CD14-positive monocyte (primary cell): ENCODE measurements at regions not wholly inside any gene's neighbourhood (a gene's known extent, or its start where the extent isn't known, plus 50 kb on each side); places are given as distances from the start of the nearest gene placed in this dataset.

Source experiments
- DNase-seq, 3 donors: peaks; one replicate each; pipeline ENCODE4 v3.0.0-alpha.2; 2011 to 2022
- H2AFZ ChIP-seq: 2 replicates; pipeline ENCODE4 v1.6.0; 2012; ENCODE audit warnings: mild to moderate bottlenecking, low read depth, low read length, inconsistent platforms; ENCODE audit not compliant: insufficient read depth, poor library complexity, severe bottlenecking
- H3K27ac ChIP-seq, 2 donors: 1 replicate in 1 of 2; 2 replicates in 1 of 2; pipeline ENCODE4 v1.5.1; 2012 to 2013; ENCODE audit warnings: low read length in 2 of 2, control low read depth in 1 of 2, inconsistent platforms in 1 of 2, low read depth in 1 of 2, mild to moderate bottlenecking in 1 of 2
- H3K27me3 ChIP-seq, 2 donors: one replicate each; pipeline versions ENCODE4 v1.6.0 to v1.6.1; 2011 to 2013; ENCODE audit warnings: low read length in 2 of 2; ENCODE audit not compliant: control insufficient read depth in 2 of 2, insufficient read depth in 2 of 2
- H3K36me3 ChIP-seq, 2 donors: replicated peaks in 1 of 2; 1 replicate in 1 of 2; 2 replicates in 1 of 2; pipeline versions ENCODE4 v1.5.1 to v1.6.1; 2012 to 2013; ENCODE audit warnings: low read length in 2 of 2, control low read depth in 1 of 2, inconsistent platforms in 1 of 2, mild to moderate bottlenecking in 1 of 2; ENCODE audit not compliant: insufficient read depth in 2 of 2, control insufficient read depth in 1 of 2
- H3K4me1 ChIP-seq, 2 donors: 1 replicate in 1 of 2; 2 replicates in 1 of 2; pipeline versions ENCODE4 v1.5.1 to v1.6.1; 2012 to 2013; ENCODE audit warnings: low read length in 2 of 2, control low read depth in 1 of 2, inconsistent platforms in 1 of 2, mild to moderate bottlenecking in 1 of 2, moderate library complexity in 1 of 2; ENCODE audit not compliant: insufficient read depth in 2 of 2, control insufficient read depth in 1 of 2
- H3K4me2 ChIP-seq: replicated peaks from 2 replicates; pipeline ENCODE3; 2012; ENCODE audit warnings: low read length, moderate library complexity, mild to moderate bottlenecking; ENCODE audit not compliant: poor library complexity, severe bottlenecking; ENCODE audit errors: extremely low read depth
- H3K4me3 ChIP-seq, 3 experiments: fragments of 200-600 bp in 1 of 3; sonication (generic) in 1 of 3; replicated peaks in 1 of 3; 1 replicate in 2 of 3; 2 replicates in 1 of 3; pipeline ENCODE4 v1.5.1; 2011 to 2013; ENCODE audit warnings: low read length in 3 of 3, mild to moderate bottlenecking in 3 of 3, control low read depth in 2 of 3, low read depth in 2 of 3, inconsistent platforms in 1 of 3, moderate library complexity in 1 of 3
- H3K79me2 ChIP-seq: 2 replicates; pipeline ENCODE4 v1.6.0; 2012; ENCODE audit warnings: mild to moderate bottlenecking, control low read depth, inconsistent platforms, low read length, moderate library complexity; ENCODE audit not compliant: insufficient read depth
- H3K9ac ChIP-seq: 2 replicates; pipeline ENCODE4 v1.6.0; 2017; ENCODE audit warnings: low read length, mild to moderate bottlenecking; ENCODE audit not compliant: insufficient read depth, poor library complexity, severe bottlenecking
- H3K9me3 ChIP-seq, 2 donors: replicated peaks in 1 of 2; 1 replicate in 1 of 2; 2 replicates in 1 of 2; pipeline versions ENCODE4 v1.5.1 to v1.6.1; 2012 to 2013; ENCODE audit warnings: low read length in 2 of 2, control low read depth in 1 of 2; ENCODE audit not compliant: control insufficient read depth in 1 of 2, insufficient read depth in 1 of 2
- H4K20me1 ChIP-seq: 2 replicates; pipeline ENCODE4 v1.6.0; 2012; ENCODE audit warnings: mild to moderate bottlenecking, low read length, control low read depth, moderate library complexity; ENCODE audit not compliant: insufficient read depth
- H3K27ac Mint-ChIP-seq, 7 donors: one replicate each; pipeline ENCODE4 v1.8.0; 2020; ENCODE audit warnings: mild to moderate bottlenecking in 7 of 7, mixed read lengths in 7 of 7, moderate library complexity in 6 of 7, inconsistent platforms in 2 of 7
- H3K27me3 Mint-ChIP-seq, 3 donors: one replicate each; pipeline ENCODE4 v1.8.0; 2021 to 2022; ENCODE audit warnings: low read depth in 3 of 3, mild to moderate bottlenecking in 3 of 3, mixed read lengths in 3 of 3, moderate library complexity in 3 of 3, inconsistent platforms in 1 of 3
- H3K36me3 Mint-ChIP-seq, 2 donors: one replicate each; pipeline ENCODE4 v1.8.0; 2020; ENCODE audit warnings: mixed read lengths in 2 of 2, inconsistent platforms in 1 of 2, mild to moderate bottlenecking in 1 of 2
- H3K4me1 Mint-ChIP-seq: one replicate; pipeline ENCODE4 v1.8.0; 2020; ENCODE audit warnings: mild to moderate bottlenecking, mixed read lengths
- H3K4me3 Mint-ChIP-seq, 2 donors: one replicate each; pipeline ENCODE4 v1.8.0; 2020; ENCODE audit warnings: mild to moderate bottlenecking in 2 of 2, mixed read lengths in 2 of 2, moderate library complexity in 1 of 2
- H3K9me3 Mint-ChIP-seq, 7 donors: one replicate each; pipeline ENCODE4 v1.8.0; 2020 to 2022; ENCODE audit warnings: mixed read lengths in 7 of 7, mild to moderate bottlenecking in 6 of 7, moderate library complexity in 6 of 7, inconsistent platforms in 2 of 7
- WGBS: methylation state at CpG from one replicate; pipeline ENCODE4 v1.1.5; 2013; ENCODE audit warnings: missing lambda C conversion rate; ENCODE audit not compliant: insufficient coverage; 5-methylcytosine and 5-hydroxymethylcytosine counted together
- intact Hi-C, 2 donors: fragments of 100-400 bp; cut with micrococcal nuclease; formaldehyde crosslinking; loops; one replicate each; pipeline versions ENCODE4 v1.15.0 to v1.15.1; 2023
- TF ChIP-seq, protein P1 (sequence below): fragments of 200-600 bp; IDR thresholded peaks from one replicate; pipeline ENCODE4 v1.8.0; 2022; ENCODE audit warnings: antibody characterized with exemption, mild to moderate bottlenecking

GRCh38 chr2:175342085-175342484 lies 160.6 kb upstream of the ATP5MC3 start:
- Mint-ChIP-seq H3K27me3 (peaks cover 3 to 11% (median 7%) of the 10 kb centered on the region in 3 donors), H3K4me3 (no peak overlapping the region), H3K9me3 (peaks cover 23 to 42% (median 35%) of the 10 kb centered on the region in 7 donors), H3K36me3 (no peaks in the 10 kb centered on the region), H3K27ac (no peak overlapping the region), H3K4me1 (no peaks in the 10 kb centered on the region)
- DNase-seq: no peak
- Histone ChIP-seq H4K20me1 (no peaks in the 10 kb centered on the region), H3K4me1 (no peaks in the 10 kb centered on the region), H3K4me2 (no peak overlapping the region), H2AFZ (no peak overlapping the region), H3K27me3 (no peaks in the 10 kb centered on the region), H3K9ac (no peak overlapping the region), H3K79me2 (no peaks in the 10 kb centered on the region), H3K27ac (no peak overlapping the region), H3K4me3 (no peak overlapping the region), H3K36me3 (no peaks in the 10 kb centered on the region), H3K9me3 (peaks cover 25 to 27% of the 10 kb centered on the region in 2 donors)
- TF ChIP-seq, protein P1, sequence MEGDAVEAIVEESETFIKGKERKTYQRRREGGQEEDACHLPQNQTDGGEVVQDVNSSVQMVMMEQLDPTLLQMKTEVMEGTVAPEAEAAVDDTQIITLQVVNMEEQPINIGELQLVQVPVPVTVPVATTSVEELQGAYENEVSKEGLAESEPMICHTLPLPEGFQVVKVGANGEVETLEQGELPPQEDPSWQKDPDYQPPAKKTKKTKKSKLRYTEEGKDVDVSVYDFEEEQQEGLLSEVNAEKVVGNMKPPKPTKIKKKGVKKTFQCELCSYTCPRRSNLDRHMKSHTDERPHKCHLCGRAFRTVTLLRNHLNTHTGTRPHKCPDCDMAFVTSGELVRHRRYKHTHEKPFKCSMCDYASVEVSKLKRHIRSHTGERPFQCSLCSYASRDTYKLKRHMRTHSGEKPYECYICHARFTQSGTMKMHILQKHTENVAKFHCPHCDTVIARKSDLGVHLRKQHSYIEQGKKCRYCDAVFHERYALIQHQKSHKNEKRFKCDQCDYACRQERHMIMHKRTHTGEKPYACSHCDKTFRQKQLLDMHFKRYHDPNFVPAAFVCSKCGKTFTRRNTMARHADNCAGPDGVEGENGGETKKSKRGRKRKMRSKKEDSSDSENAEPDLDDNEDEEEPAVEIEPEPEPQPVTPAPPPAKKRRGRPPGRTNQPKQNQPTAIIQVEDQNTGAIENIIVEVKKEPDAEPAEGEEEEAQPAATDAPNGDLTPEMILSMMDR: no peak
- intact Hi-C loops: no loop called here

- Histone ChIP-seq H3K9ac (no peak overlapping the region), H3K79me2 (no peaks in the 10 kb centered on the region), H3K4me1 (no peaks in the 10 kb centered on the region), H4K20me1 (no peaks in the 10 kb centered on the region), H3K27ac (no peak overlapping the region), H3K27me3 (no peaks in the 10 kb centered on the region), H3K9me3 (peaks cover 8 to 11% of the 10 kb centered on the region in 2 donors), H3K4me3 (no peak overlapping the region), H2AFZ (no peak overlapping the region), H3K4me2 (no peak overlapping the region), H3K36me3 (no peaks in the 10 kb centered on the region)
- Mint-ChIP-seq H3K4me3 (no peak overlapping the region), H3K27me3 (peaks cover 0 to 6% (median 3%) of the 10 kb centered on the region in 3 donors), H3K4me1 (no peaks in the 10 kb centered on the region), H3K27ac (no peak overlapping the region), H3K36me3 (no peaks in the 10 kb centered on the region), H3K9me3 (peaks cover 8 to 14% (median 12%) of the 10 kb centered on the region in 7 donors)
- 100% methylated on average over 1 of the region's 3 CpGs for WGBS
- no peak for DNase-seq
- TF ChIP-seq, protein P1: no peak
- intact Hi-C loops: no loop called here
Observed at GRCh38 chr2:175330195-175330594, 148.7 kb upstream of the ATP5MC3 start.
